ENCODE measurements at regions not wholly inside any gene's neighbourhood (a gene's known extent, or its start where the extent isn't known, plus 50 kb on each side); places are given as distances from the start of the nearest gene placed in this dataset.

GRCh38 chr13:31056644-31057271 is 104.9 kb downstream of the HSPH1 start:
- no peaks in the 10 kb centered on the region for H3K79me2 ChIP-seq (ENCODE audit: insufficient read depth, low read length)
- peaks cover 9% of the 10 kb centered on the region; the same call in 1 of the 2 replicates for H3K4me1 ChIP-seq (ENCODE audit: insufficient read depth, low read length)
- no peak overlapping the region for H3K27ac ChIP-seq (ENCODE audit: low read length)
- peaks cover 11% of the 10 kb centered on the region for H3K27me3 ChIP-seq (ENCODE audit: insufficient read depth, low read length, poor library complexity)
- TF ChIP-seq CTCF (IDR thresholded peaks at IDR 0.05; ENCODE audit: borderline replicate concordance, extremely low read depth, low read length, poor library complexity, severe bottlenecking) (no peak), EZH2 (IDR thresholded peaks at IDR 0.05; ENCODE audit: borderline replicate concordance, low read depth, low read length, severe bottlenecking) (no peak)
- ATAC-seq (ENCODE audit: insufficient read depth, low read depth) = peak; percentile 75
- DNase-seq = no peak
- H2AFZ ChIP-seq (ENCODE audit: low read depth, low read length) = no peak overlapping the region
- no peak overlapping the region for H3K4me2 ChIP-seq (ENCODE audit: insufficient read depth, low read length)
- no peaks in the 10 kb centered on the region for H3K36me3 ChIP-seq (ENCODE audit: insufficient read depth, low read length)
- H3K9me3 ChIP-seq (ENCODE audit: insufficient read depth, low read length, severe bottlenecking) = no peaks in the 10 kb centered on the region
- H3K9ac ChIP-seq (ENCODE audit: low read depth, low read length) = no peak overlapping the region
- H3K4me3 ChIP-seq (ENCODE audit: low read depth in 1 of 2, low read length in 2 of 2) = no peak overlapping the region
- H4K20me1 ChIP-seq (ENCODE audit: insufficient read depth, low read length) = no peaks in the 10 kb centered on the region; the same call in 1 of the 2 replicates

GRCh38 chr13:31055589-31055988 is 106.1 kb downstream of the HSPH1 start:
- no peak for ATAC-seq (ENCODE audit: insufficient read depth, low read depth)
- TF ChIP-seq CTCF (IDR thresholded peaks at IDR 0.05; ENCODE audit: borderline replicate concordance, extremely low read depth, low read length, poor library complexity, severe bottlenecking) = no peak
- TF ChIP-seq EZH2 (IDR thresholded peaks at IDR 0.05; ENCODE audit: borderline replicate concordance, low read depth, low read length, severe bottlenecking) = no peak

GRCh38 chr13:31054632-31055031 is 107.1 kb downstream of the HSPH1 start:
- ATAC-seq (ENCODE audit: insufficient read depth, low read depth) (no peak), DNase-seq (no peak)
- Histone ChIP-seq H3K9me3 (ENCODE audit: insufficient read depth, low read length, severe bottlenecking) (no peaks in the 10 kb centered on the region), H4K20me1 (ENCODE audit: insufficient read depth, low read length) (no peaks in the 10 kb centered on the region; the same call in 1 of the 2 replicates), H3K27me3 (ENCODE audit: insufficient read depth, low read length, poor library complexity) (peaks cover 14% of the 10 kb centered on the region), H3K36me3 (ENCODE audit: insufficient read depth, low read length) (no peaks in the 10 kb centered on the region), H3K4me3 (ENCODE audit: low read depth in 1 of 2, low read length in 2 of 2) (no peak overlapping the region), H3K9ac (ENCODE audit: low read depth, low read length) (no peak overlapping the region), H2AFZ (ENCODE audit: low read depth, low read length) (no peak overlapping the region), H3K4me1 (ENCODE audit: insufficient read depth, low read length) (peaks cover 9% of the 10 kb centered on the region; the same call in 1 of the 2 replicates), H3K79me2 (ENCODE audit: insufficient read depth, low read length) (no peaks in the 10 kb centered on the region), H3K4me2 (ENCODE audit: insufficient read depth, low read length) (no peak overlapping the region), H3K27ac (ENCODE audit: low read length) (no peak overlapping the region)
- no peak for TF ChIP-seq EZH2 (IDR thresholded peaks at IDR 0.05; ENCODE audit: borderline replicate concordance, low read depth, low read length, severe bottlenecking)
- TF ChIP-seq CTCF (IDR thresholded peaks at IDR 0.05; ENCODE audit: borderline replicate concordance, extremely low read depth, low read length, poor library complexity, severe bottlenecking) = no peak

More at GRCh38 chr13:31055589-31055988, 106.1 kb downstream of the HSPH1 start:
- Histone ChIP-seq H3K4me3 (ENCODE audit: low read depth in 1 of 2, low read length in 2 of 2) (no peak overlapping the region), H3K27me3 (ENCODE audit: insufficient read depth, low read length, poor library complexity) (peaks cover 14% of the 10 kb centered on the region), H3K79me2 (ENCODE audit: insufficient read depth, low read length) (no peaks in the 10 kb centered on the region), H3K9ac (ENCODE audit: low read depth, low read length) (no peak overlapping the region), H3K9me3 (ENCODE audit: insufficient read depth, low read length, severe bottlenecking) (no peaks in the 10 kb centered on the region), H2AFZ (ENCODE audit: low read depth, low read length) (no peak overlapping the region), H3K4me1 (ENCODE audit: insufficient read depth, low read length) (peaks cover 9% of the 10 kb centered on the region; the same call in 1 of the 2 replicates), H3K36me3 (ENCODE audit: insufficient read depth, low read length) (no peaks in the 10 kb centered on the region), H3K4me2 (ENCODE audit: insufficient read depth, low read length) (no peak overlapping the region), H3K27ac (ENCODE audit: low read length) (no peak overlapping the region), H4K20me1 (ENCODE audit: insufficient read depth, low read length) (no peaks in the 10 kb centered on the region; the same call in 1 of the 2 replicates)
- DNase-seq = no peak
